ENCODE measurements at regions not wholly inside any gene's neighbourhood (a gene's known extent, or its start where the extent isn't known, plus 50 kb on each side); places are given as distances from the start of the nearest gene placed in this dataset.

DNA sequence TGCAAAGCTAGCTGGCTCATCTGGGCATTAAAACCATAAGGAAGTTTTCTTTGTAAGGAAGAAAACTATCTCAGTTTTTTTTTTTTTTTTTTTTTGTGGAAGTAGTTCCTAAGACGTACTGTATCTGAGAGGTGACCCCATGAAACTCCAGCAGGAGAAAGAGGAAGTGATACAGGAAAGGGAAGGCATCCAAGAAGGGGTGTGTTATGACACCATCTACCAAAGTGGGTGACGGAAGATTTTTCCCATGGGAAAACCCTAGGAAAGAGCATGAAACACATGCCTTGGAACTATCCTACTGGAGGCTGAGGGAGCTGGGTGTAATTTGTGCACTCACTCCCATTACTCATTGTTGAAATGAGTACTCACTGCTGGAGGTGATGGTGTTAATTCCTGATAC is 63.8 kb upstream of the ARHGAP20 start:
- H3K9ac ChIP-seq = no peak overlapping the region

GRCh38 chr11:110774138-110775014 is 62.1 kb upstream of the ARHGAP20 start:
- H3K9ac ChIP-seq = no peak overlapping the region
- peaks cover 13% of the 10 kb centered on the region for H3K4me1 ChIP-seq
- H3K9me3 ChIP-seq = no peaks in the 10 kb centered on the region
- no peak overlapping the region for H3K4me2 ChIP-seq
- TF ChIP-seq Cebpa-rat (IDR thresholded peaks at IDR 0.05) = no peak
- no peaks in the 10 kb centered on the region for H3K27me3 ChIP-seq
- H4K20me1 ChIP-seq = no peaks in the 10 kb centered on the region
- no peak overlapping the region for H3K4me3 ChIP-seq
- no peak overlapping the region for H3K27ac ChIP-seq
- no peaks in the 10 kb centered on the region for H3K36me3 ChIP-seq

More for the DNA sequence above, 63.8 kb upstream of the ARHGAP20 start:
- H3K9me3 ChIP-seq = no peaks in the 10 kb centered on the region
- H4K20me1 ChIP-seq = no peaks in the 10 kb centered on the region
- peak overlapping the region; percentile 24; the same call in 1 of the 2 replicates for H3K4me2 ChIP-seq
- H3K4me1 ChIP-seq = peaks cover 13% of the 10 kb centered on the region
- no peak overlapping the region for H3K27ac ChIP-seq
- H3K4me3 ChIP-seq = no peak overlapping the region
- H3K27me3 ChIP-seq = no peaks in the 10 kb centered on the region
- H3K36me3 ChIP-seq = no peaks in the 10 kb centered on the region
- TF ChIP-seq Cebpa-rat (IDR thresholded peaks at IDR 0.05) = no peak

DNA sequence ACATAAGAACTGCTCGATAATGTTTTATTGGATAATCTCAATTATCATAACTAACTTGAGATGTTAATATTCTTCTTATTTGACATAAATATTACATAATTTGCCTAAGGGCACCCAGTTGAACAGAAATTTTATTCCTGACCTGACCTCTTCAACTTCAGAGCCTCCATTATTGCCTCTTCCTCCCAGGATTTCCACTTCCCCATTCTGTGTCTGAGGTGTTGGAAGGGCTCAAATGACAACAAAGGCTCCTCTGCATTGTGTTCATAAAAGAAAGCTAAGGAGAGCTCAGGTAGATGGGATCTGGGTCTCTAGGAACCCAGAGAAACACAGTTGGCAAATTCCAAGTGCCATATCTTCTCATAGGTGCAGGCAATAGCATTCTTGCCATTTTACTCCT is 61.2 kb upstream of the ARHGAP20 start:
- TF ChIP-seq Cebpa-rat (IDR thresholded peaks at IDR 0.05) = no peak

DNA sequence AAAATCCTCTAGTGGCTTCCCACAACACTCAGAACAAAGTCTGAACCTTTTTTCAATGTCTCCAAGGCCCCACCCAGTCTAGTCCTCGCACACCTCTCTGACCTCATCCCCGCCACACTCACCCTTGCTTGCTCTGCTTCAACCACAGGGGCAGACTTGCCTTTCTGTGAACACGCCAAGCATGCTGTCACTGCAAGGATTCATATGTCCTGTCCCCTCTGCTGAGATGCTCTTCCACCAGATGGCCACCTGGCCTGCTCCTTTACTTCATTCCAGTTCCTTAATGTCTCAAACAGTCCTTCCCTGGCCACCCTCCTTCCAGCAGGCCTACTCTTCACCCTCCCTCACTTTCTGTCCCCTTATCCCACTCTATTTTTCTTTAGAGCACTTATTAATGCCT is 60.6 kb upstream of the ARHGAP20 start:
- no peaks in the 10 kb centered on the region for H3K27me3 ChIP-seq

More for the DNA sequence above, 61.2 kb upstream of the ARHGAP20 start:
- Histone ChIP-seq H3K9ac (no peak overlapping the region), H3K36me3 (no peaks in the 10 kb centered on the region), H3K4me1 (peaks cover 13% of the 10 kb centered on the region), H3K9me3 (no peaks in the 10 kb centered on the region), H3K4me3 (no peak overlapping the region), H4K20me1 (no peaks in the 10 kb centered on the region), H3K27me3 (no peaks in the 10 kb centered on the region), H3K4me2 (no peak overlapping the region), H3K27ac (no peak overlapping the region)

DNA sequence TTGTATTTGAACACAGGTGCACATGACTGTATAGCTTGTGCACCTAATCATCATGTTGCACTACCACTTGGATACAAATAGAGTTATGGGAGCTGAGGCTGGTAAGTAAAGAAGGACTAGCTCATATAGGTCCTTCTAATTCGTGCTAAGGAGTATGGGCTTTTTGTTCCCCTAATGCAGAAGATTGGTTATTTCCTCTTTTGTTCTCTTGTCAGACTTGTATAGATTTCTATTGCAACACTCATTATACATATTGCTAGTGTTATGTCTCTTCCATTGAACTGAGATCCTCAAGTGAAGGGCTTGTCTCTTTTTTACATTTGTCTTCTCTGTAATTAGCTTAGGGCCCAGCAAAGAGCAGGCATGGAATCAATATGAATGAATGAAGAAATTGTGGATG is 54.1 kb upstream of the ARHGAP20 start:
- no peak overlapping the region for H3K4me3 ChIP-seq
- TF ChIP-seq Cebpa-rat (IDR thresholded peaks at IDR 0.05) = no peak
- H3K27ac ChIP-seq = no peak overlapping the region
- H4K20me1 ChIP-seq = no peaks in the 10 kb centered on the region
- H3K36me3 ChIP-seq = no peaks in the 10 kb centered on the region
- no peaks in the 10 kb centered on the region for H3K27me3 ChIP-seq
- H3K9ac ChIP-seq = no peak overlapping the region
- H3K4me1 ChIP-seq = peaks cover 12% of the 10 kb centered on the region; the same call in 1 of the 2 replicates
- no peaks in the 10 kb centered on the region for H3K9me3 ChIP-seq
- H3K4me2 ChIP-seq = no peak overlapping the region

More for the DNA sequence above, 60.6 kb upstream of the ARHGAP20 start:
- no peak for TF ChIP-seq Cebpa-rat (IDR thresholded peaks at IDR 0.05)
- Histone ChIP-seq H3K9me3 (no peaks in the 10 kb centered on the region), H4K20me1 (no peaks in the 10 kb centered on the region), H3K27ac (no peak overlapping the region), H3K4me3 (no peak overlapping the region), H3K4me1 (peaks cover 10% of the 10 kb centered on the region), H3K36me3 (no peaks in the 10 kb centered on the region), H3K9ac (no peak overlapping the region), H3K4me2 (no peak overlapping the region)

- Histone ChIP-seq H3K9me3 (no peaks in the 10 kb centered on the region), H3K4me1 (peaks cover 12% of the 10 kb centered on the region; the same call in 1 of the 2 replicates), H4K20me1 (no peaks in the 10 kb centered on the region), H3K9ac (no peak overlapping the region), H3K4me3 (no peak overlapping the region), H3K36me3 (no peaks in the 10 kb centered on the region), H3K27ac (no peak overlapping the region), H3K27me3 (no peaks in the 10 kb centered on the region), H3K4me2 (no peak overlapping the region)
- TF ChIP-seq Cebpa-rat (IDR thresholded peaks at IDR 0.05) = no peak
Observed at GRCh38 chr11:110764485-110764884, 52.2 kb upstream of the ARHGAP20 start.

DNA sequence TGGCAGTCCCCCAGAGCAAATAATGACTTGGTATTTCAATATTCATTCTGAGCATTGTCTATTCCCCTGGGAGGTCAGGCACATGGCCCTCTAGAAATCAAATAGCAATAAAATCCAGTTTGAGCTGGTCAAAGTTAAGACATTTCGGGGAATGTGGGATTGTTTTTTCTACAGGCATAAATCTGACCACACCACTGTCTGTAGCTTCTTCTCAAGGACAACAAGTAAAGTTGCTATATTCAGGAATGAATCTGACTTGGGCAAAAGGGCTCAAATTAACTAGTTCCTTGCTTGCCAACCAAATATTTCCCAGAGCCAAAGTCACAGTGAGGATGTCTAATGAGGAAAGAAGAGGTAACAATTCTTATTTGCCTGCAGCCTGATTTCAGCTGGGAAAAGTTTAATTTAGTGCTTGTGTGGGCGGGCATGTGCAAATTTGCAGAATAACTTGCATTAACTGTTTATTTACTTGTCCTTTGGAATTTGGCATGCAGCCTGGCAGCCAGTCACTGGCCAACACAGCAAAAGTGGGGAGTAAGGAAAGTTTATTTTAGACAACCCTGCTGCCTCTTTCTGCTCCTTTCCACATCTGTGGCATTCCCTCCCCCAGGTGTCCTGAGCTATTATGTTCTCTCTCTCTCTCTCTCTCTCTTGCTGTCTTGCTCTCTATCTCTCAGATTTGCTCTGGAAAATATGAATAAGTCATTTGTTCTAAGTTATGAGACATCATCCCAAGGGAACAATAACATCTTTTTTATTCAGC is 51.2 kb upstream of the ARHGAP20 start:
- Histone ChIP-seq H3K4me2 (no peak overlapping the region), H3K4me1 (peaks cover 12% of the 10 kb centered on the region; the same call in 1 of the 2 replicates), H3K36me3 (no peaks in the 10 kb centered on the region), H3K9ac (no peak overlapping the region), H3K27me3 (no peaks in the 10 kb centered on the region), H3K9me3 (no peaks in the 10 kb centered on the region), H4K20me1 (no peaks in the 10 kb centered on the region), H3K4me3 (no peak overlapping the region), H3K27ac (no peak overlapping the region)
- no peak for TF ChIP-seq Cebpa-rat (IDR thresholded peaks at IDR 0.05)

DNA sequence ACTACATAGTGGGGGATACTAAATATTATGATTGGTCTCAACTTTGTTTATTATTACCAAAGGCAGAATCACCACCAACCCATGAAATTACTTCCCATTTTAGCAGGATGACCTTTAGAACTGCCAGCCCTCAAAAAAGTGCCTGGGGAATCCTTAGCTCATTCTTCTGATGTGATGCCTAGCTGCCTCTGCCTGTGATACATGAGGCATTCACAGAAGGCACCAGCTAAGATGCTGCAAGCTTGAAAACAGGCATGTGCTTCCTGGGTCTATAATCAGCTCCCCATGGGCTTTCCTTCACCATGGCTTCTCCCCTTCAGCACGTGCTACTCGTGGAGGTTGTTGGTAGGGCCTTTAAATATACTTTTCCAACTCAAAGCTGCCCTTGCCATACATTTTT is 50.4 kb upstream of the ARHGAP20 start:
- Histone ChIP-seq H3K4me1 (peaks cover 12% of the 10 kb centered on the region; the same call in 1 of the 2 replicates), H3K9ac (no peak overlapping the region), H3K9me3 (no peaks in the 10 kb centered on the region), H3K4me3 (no peak overlapping the region), H4K20me1 (no peaks in the 10 kb centered on the region), H3K36me3 (no peaks in the 10 kb centered on the region), H3K4me2 (peak overlapping the region; percentile 12; the same call in 1 of the 2 replicates), H3K27ac (no peak overlapping the region), H3K27me3 (no peaks in the 10 kb centered on the region)
- no peak for TF ChIP-seq Cebpa-rat (IDR thresholded peaks at IDR 0.05)
